ENCODE measurements at regions not wholly inside any gene's neighbourhood (a gene's known extent, or its start where the extent isn't known, plus 50 kb on each side); places are given as distances from the start of the nearest gene placed in this dataset.

DNA sequence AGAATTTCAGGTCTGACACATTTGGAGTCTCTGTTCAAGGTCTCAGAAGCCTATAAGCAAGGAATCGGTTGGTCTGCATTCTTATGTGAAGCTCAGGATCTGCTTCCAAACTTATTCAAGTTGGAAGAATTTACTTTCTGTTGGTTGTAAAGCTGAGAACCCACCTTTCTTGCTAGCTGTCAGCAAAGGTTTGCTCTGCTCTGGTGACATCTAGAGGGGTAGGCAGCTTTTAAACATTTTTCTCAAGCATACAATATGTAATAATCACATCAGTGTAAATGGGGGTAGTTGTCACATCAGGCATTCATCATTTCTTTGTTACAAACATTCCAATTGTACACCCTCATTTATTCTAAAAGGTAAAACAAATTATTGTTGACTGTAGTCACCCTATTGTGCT, 935.2 kb downstream of the TRAM1L1 start:
- TF ChIP-seq, protein P1, sequence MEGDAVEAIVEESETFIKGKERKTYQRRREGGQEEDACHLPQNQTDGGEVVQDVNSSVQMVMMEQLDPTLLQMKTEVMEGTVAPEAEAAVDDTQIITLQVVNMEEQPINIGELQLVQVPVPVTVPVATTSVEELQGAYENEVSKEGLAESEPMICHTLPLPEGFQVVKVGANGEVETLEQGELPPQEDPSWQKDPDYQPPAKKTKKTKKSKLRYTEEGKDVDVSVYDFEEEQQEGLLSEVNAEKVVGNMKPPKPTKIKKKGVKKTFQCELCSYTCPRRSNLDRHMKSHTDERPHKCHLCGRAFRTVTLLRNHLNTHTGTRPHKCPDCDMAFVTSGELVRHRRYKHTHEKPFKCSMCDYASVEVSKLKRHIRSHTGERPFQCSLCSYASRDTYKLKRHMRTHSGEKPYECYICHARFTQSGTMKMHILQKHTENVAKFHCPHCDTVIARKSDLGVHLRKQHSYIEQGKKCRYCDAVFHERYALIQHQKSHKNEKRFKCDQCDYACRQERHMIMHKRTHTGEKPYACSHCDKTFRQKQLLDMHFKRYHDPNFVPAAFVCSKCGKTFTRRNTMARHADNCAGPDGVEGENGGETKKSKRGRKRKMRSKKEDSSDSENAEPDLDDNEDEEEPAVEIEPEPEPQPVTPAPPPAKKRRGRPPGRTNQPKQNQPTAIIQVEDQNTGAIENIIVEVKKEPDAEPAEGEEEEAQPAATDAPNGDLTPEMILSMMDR (conservative IDR thresholded peaks at IDR 0.05; ENCODE audit: low read depth in 2 of 2) = peak; percentile 18 to 54; a peak in 2 of 4 replicates
- TF ChIP-seq POLR2AphosphoS5 (IDR thresholded peaks at IDR 0.05; ENCODE audit: low read depth) = no peak
- no peak for TF ChIP-seq CREB1 (CRISPR knock-in tag; IDR thresholded peaks at IDR 0.05; ENCODE audit: low read depth)
- no peak for TF ChIP-seq EZH2 (IDR thresholded peaks at IDR 0.05; ENCODE audit: low read depth, unreplicated experiment)
- TF ChIP-seq EZH2phosphoT487 (IDR thresholded peaks at IDR 0.05; ENCODE audit: unreplicated experiment) = no peak
- no peak for TF ChIP-seq JUNB (IDR thresholded peaks at IDR 0.05; ENCODE audit: unreplicated experiment)
- no peak for TF ChIP-seq REST (IDR thresholded peaks at IDR 0.05; ENCODE audit: unreplicated experiment)
- no peak for TF ChIP-seq NANOG (IDR thresholded peaks at IDR 0.05; ENCODE audit: borderline replicate concordance)
- no peak for TF ChIP-seq ZNF462 (CRISPR knock-in tag; IDR thresholded peaks at IDR 0.05)
- TF ChIP-seq, protein P2, sequence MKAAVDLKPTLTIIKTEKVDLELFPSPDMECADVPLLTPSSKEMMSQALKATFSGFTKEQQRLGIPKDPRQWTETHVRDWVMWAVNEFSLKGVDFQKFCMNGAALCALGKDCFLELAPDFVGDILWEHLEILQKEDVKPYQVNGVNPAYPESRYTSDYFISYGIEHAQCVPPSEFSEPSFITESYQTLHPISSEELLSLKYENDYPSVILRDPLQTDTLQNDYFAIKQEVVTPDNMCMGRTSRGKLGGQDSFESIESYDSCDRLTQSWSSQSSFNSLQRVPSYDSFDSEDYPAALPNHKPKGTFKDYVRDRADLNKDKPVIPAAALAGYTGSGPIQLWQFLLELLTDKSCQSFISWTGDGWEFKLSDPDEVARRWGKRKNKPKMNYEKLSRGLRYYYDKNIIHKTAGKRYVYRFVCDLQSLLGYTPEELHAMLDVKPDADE (IDR thresholded peaks at IDR 0.05) = no peak
- TF ChIP-seq ZNF114 (CRISPR knock-in tag; IDR thresholded peaks at IDR 0.05) = no peak
- no peak for TF ChIP-seq ZNF331 (CRISPR knock-in tag; IDR thresholded peaks at IDR 0.05; ENCODE audit: low read depth)

Data from GM23338 (cell line).